Middle frontal gyrus (tissue), 1 donor: ENCODE measurements at regions not wholly inside any gene's neighbourhood (a gene's known extent, or its start where the extent isn't known, plus 50 kb on each side); places are given as distances from the start of the nearest gene placed in this dataset.

Experiments
- DNase-seq: peaks from one replicate; pipeline ENCODE4 v3.0.0-alpha.2; 2015; ENCODE audit warnings: low spot score; ENCODE audit errors: extremely low spot score

- no peak for DNase-seq
Measured at GRCh38 chr9:99746406-99746805, 75.3 kb upstream of the NR4A3 start.

- DNase-seq = no peak
Measured at GRCh38 chr9:99748266-99748665, 73.4 kb upstream of the NR4A3 start.

GRCh38 chr9:99748676-99749075 is 73.0 kb upstream of the NR4A3 start:
- DNase-seq = no peak

- DNase-seq = no peak
Measured at GRCh38 chr9:99749641-99750040, 72.0 kb upstream of the NR4A3 start.

GRCh38 chr9:99750526-99750925 is 71.2 kb upstream of the NR4A3 start:
- DNase-seq = no peak

GRCh38 chr9:99752417-99753109 is 69.1 kb upstream of the NR4A3 start:
- no peak for DNase-seq

- DNase-seq = no peak
Measured at GRCh38 chr9:99753436-99753835, 68.2 kb upstream of the NR4A3 start.

GRCh38 chr9:99760421-99760820 is 61.3 kb upstream of the NR4A3 start:
- no peak for DNase-seq

- DNase-seq = no peak
Measured at GRCh38 chr9:99762470-99762869, 59.2 kb upstream of the NR4A3 start.
